ENCODE measurements at regions not wholly inside any gene's neighbourhood (a gene's known extent, or its start where the extent isn't known, plus 50 kb on each side); places are given as distances from the start of the nearest gene placed in this dataset.
"Not testable (repeated sequence)": the region's sequence is repeated elsewhere in the genome, so short reads cannot be mapped to it uniquely, and the experiment has no call there.

DNA sequence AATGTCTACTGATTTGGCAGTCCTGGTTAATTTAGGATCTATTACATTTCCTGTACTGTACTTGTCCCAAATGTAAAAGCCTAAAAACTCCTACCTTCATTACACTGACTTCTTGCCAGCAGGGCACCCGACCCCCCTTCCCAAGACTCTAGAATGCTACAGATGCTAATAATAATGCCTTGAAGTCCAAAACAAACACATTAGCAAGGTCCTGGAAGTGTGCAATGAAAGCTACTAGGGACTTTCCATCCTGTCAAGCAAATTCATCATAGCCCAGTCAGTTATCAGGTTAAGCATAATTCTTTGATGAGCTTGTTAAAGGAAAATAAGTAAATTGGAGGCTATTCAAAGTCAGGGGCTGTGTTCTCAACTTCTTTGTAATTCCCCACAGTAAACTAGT lies 115.3 kb upstream of the RBBP8 start:
- DNase-seq (ENCODE audit: low read depth) = no peak

DNA sequence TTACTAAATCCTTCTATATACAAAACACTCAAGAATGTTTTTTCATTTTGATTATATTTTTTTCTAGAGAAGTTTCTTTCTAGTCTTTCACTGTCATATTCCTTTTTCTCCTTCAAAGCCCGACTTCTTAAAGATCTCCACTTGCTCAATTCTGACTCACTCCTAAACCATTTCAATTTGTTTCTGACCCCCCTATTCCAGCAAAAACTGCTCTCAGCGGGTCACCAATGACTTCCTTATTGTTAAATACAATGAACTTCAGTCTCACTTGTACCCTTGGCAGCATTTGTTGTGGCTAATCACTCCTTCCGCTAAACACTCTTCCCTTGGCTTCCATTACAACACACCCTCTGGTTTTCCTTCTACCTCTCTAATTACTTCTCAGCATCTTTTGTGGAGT lies 111.1 kb upstream of the RBBP8 start:
- DNase-seq (ENCODE audit: low read depth) = peak; percentile 38

DNA sequence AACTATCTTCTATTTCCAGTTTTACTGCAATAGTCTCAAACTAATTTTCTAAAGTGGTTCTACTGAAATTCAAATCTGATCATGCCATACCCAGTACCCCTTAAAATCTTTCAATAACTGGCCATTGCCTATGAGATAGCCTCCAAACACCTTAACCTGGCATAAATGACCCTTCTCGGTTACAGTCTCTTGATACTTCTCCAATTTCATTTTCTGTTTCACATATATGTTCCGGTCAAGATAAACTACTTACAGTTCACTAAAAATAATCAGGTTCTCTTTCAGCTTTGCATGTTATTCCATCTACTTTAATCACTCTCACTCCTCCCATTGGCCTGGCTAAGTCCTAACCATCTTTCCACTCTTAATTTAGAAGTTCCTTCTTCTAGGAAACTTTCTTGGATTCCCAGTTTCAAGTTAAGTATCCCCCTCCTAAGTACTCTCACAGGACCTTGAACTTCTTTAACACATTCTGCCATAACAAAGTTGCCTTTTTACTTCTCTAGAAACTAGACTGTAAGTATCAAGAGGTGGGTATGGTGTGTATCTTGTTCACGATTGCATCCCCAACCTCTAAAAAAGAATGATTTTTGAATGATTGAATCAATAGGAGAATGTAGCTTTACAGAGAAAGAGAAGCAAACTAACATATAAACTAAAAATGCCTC lies 110.2 kb upstream of the RBBP8 start:
- DNase-seq (ENCODE audit: low read depth) = no peak

DNA sequence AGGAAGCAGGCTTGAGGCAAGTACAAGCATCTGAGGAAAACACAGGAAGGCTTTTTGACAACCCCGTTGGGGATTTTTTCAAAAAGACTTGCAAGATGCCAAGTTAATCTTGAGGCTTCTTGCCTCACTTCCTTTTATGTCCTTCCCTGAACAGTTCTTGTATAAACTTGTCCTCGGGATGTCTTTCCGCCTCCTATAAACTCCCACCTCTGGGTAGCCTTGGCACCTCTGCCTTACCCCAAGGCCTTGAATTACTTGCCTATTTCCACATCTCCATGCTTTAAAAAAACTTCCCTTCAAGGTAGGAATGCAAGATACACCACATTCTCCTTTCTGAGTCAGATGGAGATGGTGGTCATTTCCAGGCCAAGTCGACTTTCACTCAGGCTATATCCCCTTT lies 106.4 kb upstream of the RBBP8 start:
- DNase-seq (ENCODE audit: low read depth) = no peak

DNA sequence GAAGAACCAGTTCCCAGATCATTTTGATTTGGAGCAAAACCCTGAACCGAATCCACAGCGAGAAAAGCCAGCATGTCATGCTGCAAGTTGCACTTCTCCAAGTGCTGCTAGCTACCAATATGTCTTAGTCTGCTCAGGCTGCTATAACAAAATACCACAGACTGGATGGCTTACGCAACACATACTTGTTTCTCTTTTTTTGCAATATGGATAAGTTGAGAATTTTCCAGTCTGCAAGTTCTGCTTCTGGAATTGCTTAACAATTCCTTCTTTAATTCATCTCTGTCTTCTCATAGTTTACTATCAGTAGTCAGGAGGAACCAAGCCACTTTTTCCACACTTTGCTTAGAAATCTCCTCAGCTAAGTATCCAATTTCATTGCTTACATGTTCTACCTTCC lies 105.9 kb upstream of the RBBP8 start:
- peak; percentile 13 for DNase-seq (ENCODE audit: low read depth)

DNA sequence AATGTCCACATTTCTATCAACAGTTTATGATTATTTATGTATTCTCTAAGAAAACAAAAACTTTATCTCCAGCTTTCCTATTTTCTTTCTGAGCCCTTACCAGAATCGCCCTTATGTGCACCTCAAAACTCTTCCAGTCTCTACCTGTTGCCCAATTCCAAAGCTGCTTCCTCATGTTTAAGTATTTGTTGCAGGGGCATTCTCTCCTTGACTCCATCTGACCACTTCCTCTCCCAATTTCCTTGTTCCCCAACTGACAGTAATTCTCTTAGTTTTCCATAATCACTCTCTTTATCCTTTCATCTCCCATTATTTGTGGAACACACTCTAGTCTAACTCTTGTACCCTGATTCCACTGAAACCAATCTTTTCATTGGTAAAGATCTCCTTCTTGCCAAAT lies 105.4 kb upstream of the RBBP8 start:
- DNase-seq (ENCODE audit: low read depth) = no peak

DNA sequence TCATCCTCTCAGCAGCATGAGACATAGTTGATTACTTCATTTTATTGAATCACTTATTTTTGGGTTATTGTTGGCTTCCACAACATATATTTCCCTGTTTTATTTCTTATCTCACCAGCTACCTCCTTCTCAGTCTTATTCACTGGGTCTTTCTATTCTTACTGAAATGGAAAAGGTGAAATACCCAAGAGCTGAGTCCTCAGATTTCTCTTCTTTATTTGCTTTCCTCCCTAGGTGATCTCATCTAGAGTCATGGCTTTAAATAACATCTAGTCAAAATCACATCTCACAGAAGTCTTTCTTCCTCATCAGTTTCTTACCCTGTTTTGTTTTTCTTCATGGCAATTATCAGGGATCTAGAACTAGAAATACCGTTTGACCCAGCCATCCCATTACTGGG lies 105.0 kb upstream of the RBBP8 start:
- no peak for DNase-seq (ENCODE audit: low read depth)

DNA sequence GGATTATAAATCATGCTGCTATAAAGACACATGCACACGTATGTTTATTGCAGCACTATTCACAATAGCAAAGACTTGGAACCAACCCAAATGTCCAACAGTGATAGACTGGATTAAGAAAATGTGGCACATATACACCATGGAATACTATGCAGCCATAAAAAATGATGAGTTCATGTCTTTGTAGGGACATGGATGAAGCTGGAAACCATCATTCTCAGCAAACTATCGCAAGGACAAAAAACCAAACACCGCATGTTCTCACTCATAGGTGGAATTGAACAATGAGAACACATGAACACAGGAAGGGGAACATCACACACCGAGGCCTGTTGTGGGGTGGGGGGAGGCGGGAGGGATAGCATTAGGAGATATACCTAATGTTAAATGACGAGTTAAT lies 104.5 kb upstream of the RBBP8 start:
- not testable (repeated sequence) for DNase-seq (ENCODE audit: low read depth)

DNA sequence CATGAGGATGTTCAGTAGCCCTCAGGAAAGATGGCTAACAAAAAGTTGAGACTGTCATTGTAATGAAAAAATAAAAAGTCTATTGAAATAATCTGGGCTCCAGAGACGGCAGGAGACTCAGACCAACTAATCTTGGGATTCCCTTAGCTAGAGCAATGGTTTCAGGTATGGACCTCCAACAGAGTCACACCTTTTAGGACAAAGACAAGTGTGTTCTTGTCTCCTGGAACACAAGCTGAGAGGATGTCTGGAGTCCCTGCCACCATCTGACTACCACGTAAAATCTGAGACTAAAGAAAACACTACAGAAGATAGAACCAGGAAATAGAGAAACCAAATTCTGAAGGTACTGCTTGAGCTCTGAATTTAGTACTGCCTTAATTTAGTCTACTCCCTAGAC lies 103.3 kb upstream of the RBBP8 start:
- DNase-seq (ENCODE audit: low read depth) = no peak

DNA sequence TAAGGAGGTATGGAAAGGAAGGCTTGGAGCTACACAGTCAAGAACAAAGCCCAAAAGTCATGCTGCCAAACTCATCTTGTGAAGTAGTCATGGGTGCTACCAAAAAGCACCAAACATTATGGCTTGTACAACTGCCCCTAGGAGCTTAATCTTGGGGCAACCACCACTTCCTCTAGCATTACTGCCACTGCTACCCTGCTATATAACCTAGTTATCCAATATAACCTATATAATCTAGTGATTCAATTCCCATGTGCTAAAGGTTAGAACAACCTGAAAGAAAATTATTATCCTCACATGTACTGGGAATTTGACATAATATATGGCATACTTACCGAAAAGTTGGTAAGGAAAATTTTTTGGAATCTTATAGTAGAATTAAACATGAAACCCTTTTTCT lies 102.6 kb upstream of the RBBP8 start:
- DNase-seq (ENCODE audit: low read depth) = no peak

DNA sequence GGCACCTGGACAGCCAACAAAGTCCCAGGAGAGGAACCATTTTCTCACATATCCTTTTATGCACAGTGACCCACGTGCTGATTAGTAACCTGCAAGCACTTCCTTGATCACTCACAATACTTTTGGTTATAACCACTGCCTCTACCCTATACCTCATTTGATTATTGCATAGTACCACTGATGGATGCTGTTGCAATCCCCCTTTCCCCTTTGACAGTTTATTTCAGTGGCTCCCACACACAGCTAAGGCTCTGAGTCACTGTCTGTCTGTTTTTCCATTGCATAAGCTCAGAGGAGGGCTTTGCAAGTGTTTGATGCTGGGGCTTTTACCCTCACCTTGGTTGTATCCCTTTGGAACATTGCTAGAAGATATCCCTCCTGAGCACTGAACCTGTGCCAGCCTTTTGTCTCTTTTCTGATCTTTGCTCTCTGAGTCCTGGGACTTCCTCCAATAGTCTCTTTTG lies 101.7 kb upstream of the RBBP8 start:
- DNase-seq (ENCODE audit: low read depth) = peak; percentile 40

DNA sequence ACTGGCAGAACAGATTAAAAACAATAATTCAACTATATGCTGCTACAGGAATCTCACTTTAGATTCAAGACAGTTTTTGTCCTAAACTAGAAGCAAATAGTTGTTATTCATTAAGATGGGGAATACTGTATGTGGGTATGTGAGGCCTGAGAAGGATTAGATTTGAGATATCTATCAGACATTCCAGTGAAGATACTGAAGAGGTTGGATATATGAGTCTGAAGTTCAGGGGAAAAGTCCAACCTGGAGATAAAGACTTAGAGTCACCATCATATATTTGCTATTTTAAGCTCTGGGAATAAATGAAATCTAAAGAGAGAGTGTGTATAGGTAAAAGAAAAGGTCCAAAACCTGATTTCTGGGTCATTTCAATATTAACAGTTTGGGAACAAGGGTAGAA lies 96.2 kb upstream of the RBBP8 start:
- DNase-seq (ENCODE audit: low read depth) = no peak

DNA sequence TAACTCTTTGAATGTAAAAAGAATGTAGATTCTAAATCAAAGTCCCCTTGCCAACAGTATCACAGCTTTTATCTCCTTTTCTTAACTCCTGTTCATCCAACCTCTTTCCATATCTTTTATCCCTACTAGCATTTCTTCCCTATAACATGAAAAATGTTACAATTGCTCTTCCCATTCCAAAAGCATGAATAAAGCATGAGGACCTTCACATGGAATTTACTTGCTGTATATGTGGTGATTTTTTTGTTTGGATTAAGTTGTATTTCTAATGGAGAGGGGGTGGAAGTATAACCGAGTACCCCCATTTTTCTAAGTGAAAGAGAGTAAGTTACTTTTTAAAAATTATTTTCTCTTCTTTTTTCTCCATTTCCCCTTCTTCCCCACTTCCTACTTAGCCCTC lies 94.9 kb upstream of the RBBP8 start:
- DNase-seq (ENCODE audit: low read depth) = no peak

DNA sequence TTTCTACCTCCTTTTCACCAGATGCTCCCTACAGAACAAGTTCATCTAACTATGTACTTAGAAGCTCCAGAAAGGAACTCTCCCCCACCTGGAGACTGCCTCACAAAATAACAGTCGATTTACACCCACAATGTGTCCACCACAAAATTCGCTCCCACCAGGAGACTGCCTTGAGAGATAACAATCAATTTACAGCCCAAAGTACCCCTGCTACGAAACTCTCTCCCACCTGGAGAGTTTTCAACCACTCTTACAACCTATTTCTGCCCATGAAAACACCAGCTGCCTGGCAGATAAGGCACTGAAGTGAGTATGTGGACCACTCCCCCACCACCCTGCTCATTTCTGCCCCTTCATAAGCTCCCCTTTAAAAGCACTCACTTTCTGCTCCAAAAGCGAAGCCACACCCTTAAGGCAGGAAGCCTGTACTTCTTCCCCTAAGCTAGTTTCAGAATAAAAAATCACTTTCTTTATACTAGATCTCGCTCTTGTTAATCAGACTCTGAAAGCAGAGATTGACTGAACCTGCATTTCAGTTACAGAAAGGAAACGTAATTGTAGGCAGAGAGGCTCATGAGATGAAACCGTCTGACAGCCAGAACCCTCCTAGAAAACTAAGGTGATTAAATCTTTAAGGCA lies 94.4 kb upstream of the RBBP8 start:
- no peak for DNase-seq (ENCODE audit: low read depth)

DNA sequence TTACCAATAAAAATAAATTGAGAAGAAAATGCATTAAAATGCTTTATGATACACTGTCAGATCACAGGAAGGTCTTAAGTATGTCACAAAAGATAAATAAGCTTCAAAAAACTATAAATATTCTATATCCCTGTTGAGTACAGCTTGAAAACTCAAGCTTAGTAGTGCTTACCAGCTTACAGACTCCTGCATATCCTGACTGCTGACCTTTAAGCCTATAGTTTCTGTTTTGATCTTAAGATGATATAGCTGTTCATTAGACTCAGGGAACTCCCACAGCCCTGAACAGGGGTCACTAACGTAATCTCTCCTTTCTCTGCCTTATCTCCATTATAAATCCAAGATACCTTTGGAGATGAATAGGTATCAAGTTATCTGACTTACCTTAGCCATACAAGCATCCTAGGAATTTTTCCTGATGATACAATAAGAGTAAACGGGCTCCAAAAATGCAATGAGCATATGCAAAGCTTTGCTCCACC lies 93.7 kb upstream of the RBBP8 start:
- DNase-seq (ENCODE audit: low read depth) = no peak

DNA sequence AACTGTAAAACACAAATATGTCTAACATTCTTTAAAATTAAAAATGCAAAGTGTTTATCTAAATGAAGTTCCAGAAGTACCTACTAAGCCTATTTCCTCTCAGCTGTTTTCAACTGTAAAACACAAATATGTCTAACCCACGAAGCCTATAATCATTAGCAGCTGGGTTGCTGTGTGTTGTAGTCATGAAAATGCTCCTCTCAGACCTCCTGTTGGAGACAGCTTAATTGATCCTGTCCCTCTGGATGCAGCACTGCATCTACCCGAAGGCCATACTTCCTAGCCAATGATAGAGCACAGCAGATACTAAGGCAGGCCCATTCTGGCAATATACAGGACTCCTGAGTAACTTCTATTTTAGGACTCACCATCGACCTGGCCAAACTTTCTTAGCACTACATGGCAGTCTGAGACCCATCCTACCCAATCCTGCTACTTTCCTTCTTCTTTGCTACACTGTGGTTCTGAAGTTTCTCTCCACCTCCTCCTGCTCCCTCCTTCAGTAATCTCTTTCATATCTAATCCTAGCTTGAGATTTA lies 92.5 kb upstream of the RBBP8 start:
- DNase-seq (ENCODE audit: low read depth) = peak; percentile 32

DNA sequence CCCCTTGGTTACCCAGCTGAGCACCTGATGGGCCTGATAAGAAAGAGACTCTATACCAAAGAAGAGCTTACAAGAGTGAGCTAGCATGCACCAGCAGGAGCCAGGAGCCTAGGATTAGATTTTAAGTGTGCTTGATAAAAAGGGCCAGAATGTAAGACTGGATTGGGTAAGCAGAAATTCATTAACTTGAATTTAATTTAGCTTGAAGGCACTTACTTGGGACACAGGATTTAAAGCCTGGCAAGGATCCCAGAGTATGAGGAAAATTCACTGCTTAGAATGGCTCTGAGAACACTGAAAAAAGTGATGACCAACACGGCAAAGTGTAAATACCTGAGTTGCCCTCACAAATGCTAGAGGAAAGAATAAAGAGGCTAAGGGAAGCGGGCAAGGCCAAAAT lies 91.3 kb upstream of the RBBP8 start:
- peak; percentile 43 for DNase-seq (ENCODE audit: low read depth)

DNA sequence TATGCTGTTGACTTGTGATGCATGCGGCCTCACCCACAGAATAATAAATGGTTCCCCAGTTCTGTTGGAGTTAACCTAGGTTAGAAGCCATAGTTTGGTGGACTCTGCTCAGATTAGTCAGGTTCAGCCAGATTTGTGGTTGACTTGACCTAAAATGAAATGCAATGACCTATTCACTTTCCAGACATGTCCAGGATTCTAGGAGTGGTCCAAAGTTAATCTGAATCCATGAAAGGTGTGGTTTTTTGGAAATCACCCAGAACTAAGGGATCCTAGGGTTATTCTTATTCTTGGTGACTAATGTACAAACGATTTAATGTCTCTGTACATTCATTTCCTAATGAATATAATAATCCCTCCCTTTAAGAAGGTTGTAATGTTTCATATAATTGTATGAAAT lies 88.9 kb upstream of the RBBP8 start:
- no peak for DNase-seq (ENCODE audit: low read depth)

DNA sequence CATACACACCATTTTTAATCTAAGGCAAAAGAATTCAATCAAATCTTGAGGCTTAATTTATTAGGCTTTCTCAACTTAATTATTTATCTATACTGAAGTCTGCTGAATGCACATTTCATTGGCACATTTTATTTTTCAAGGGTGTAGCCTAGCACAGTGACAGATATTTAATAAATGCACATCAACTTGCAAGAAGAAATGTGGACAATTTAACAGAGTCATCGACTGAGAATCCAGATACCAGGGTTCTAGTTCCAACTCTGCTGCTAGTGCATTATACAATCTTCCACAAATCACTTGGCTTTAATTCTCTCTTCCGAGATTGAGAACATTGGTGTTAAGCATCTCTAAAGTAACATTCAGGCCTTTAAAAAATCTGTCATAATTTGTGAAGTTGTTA lies 88.5 kb upstream of the RBBP8 start:
- no peak for DNase-seq (ENCODE audit: low read depth)

DNA sequence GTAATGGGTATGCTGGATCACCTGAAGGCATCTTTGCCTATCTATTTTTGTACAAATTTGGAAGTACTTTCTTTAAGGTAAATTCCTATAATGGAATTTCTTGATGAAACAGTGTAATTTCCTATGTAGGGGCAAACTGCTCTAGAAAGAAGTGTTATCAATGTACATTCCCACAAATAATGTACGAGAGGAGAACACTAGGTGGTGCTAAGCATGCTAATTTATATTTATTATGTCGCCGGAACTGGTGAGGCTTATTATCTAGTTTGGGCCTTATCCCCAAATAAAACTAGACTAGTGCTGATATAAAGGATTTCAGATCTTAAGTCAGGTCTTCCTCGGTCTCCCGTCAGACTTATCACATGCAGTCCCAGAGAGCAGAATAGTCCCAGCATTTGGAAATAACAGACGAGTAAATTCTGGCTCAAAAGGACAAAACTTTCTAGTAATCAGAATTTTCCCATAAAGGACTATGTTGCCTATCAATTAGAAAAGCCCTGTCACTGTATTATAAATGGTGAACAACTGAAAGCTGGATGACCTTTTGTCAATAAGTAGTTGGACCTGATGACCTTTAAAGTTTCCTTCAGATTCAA lies 86.9 kb upstream of the RBBP8 start:
- peak; percentile 8 for DNase-seq (ENCODE audit: low read depth)

DNA sequence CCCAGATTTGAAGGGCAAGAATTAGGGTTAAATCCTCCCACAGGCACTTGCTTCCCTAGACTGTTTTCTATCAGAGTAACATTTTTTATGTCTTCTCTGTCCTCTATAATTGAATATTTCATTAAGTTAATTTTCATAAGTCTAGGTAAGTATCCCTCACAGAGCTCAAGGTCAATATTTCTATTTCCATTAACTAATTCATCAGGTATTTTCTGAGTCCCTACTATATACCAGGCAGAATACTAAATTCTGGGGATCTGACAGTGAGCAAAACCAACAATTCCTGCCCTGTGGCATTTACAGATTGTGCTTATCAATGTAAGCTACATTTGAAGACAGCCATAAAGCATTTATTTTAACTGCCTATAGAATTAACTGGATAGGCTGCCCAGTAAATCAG lies 86.4 kb upstream of the RBBP8 start:
- no peak for DNase-seq (ENCODE audit: low read depth)

DNA sequence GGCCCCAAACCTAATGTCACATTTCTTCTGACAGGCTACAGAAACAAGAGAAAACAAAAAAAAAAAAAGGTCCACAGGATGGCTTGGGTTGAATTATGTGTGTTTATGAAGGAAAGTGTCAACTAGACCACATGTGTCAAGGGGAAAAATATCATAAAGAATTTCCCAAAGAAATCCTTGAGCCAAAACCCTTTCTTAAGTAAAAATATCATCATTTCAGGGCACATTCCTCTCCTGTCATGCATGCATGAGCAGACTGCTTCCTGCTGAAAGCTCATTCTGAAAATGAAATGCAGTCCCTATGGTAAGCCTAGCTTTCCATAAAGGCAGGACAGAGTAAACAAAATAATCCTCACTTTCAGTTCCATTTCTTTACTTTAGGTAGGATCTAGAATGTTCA lies 85.7 kb upstream of the RBBP8 start:
- peak; percentile 44 for DNase-seq (ENCODE audit: low read depth)

DNA sequence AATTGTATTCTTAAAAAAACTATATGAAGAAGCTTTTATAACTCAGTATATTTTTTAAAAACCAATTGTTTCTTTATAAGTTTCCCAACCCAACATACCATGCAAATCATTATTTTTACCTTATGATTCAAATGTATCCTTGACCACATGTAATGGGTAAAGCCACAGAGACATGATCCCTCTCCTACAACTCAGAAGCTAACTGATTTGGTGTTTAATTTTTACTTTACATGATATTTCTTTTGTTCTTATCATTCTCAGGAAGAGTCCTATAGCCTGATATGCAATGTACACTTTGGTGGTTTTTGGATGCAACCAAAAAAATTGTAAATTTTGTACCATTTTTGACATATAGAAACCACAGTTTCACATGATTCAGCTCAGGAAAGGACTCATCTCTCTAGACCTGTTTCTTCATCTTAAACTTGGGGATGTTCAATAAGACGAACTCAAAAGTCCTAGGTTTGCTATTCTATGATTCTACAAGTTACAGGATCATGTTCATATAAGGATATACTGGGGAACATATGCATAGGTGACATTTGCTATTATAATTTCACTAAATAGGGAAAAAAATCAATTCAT lies 85.2 kb upstream of the RBBP8 start:
- no peak for DNase-seq (ENCODE audit: low read depth)

Measured in fibroblast of gingiva (primary cell).